Lower lobe of right lung (tissue), 2 donors: ENCODE measurements at regions not wholly inside any gene's neighbourhood (a gene's known extent, or its start where the extent isn't known, plus 50 kb on each side); places are given as distances from the start of the nearest gene placed in this dataset.
"Not testable (repeated sequence)": the region's sequence is repeated elsewhere in the genome, so short reads cannot be mapped to it uniquely, and the experiment has no call there.

Experiments used
- ATAC-seq, 2 donors: fragments of 200-7000 bp; cut with Tn5 transposase; one replicate each; pipeline ENCODE4 v1.9.1; 2020 to 2022; ENCODE audit warnings: mild to moderate bottlenecking in 2 of 2, moderate library complexity in 2 of 2
- DNase-seq: peaks from one replicate; pipeline ENCODE4 v3.0.0-alpha.2; 2020
- H3K27ac ChIP-seq: fragments of 200-600 bp; one replicate; pipeline ENCODE4 v1.8.0; 2022
- H3K27me3 ChIP-seq: fragments of 200-600 bp; one replicate; pipeline ENCODE4 v1.8.0; 2022; ENCODE audit warnings: low read depth
- H3K36me3 ChIP-seq: fragments of 200-600 bp; one replicate; pipeline ENCODE4 v1.8.0; 2022; ENCODE audit warnings: mild to moderate bottlenecking
- H3K4me1 ChIP-seq: fragments of 200-600 bp; one replicate; pipeline ENCODE4 v1.8.0; 2022
- H3K4me3 ChIP-seq: fragments of 200-600 bp; one replicate; pipeline ENCODE4 v1.8.0; 2022; ENCODE audit warnings: mild to moderate bottlenecking
- H3K9me3 ChIP-seq: fragments of 200-600 bp; one replicate; pipeline ENCODE4 v1.8.0; 2022
- CTCF ChIP-seq: fragments of 200-600 bp; IDR thresholded peaks from one replicate; pipeline ENCODE4 v1.8.0; 2022; ENCODE audit warnings: antibody characterized with exemption, mild to moderate bottlenecking
- intact Hi-C: fragments of 100-400 bp; cut with DNase I; formaldehyde crosslinking; loops from one replicate; pipeline ENCODE4 v1.11.0; 2022
- donor health status: DM: no; HTN: yes; CAD: no; lungs with severe emphysema.

GRCh38 chr5:135739383-135739981, 95.0 kb upstream of the SLC25A48 start:
- H3K4me1 ChIP-seq: no peaks in the 10 kb centered on the region
- ATAC-seq (peak; percentile 12 to 21), DNase-seq (no peak)
- H3K27me3 ChIP-seq: no peaks in the 10 kb centered on the region
- intact Hi-C loops: no loop called here
- H3K27ac ChIP-seq: no peak overlapping the region
- no peak overlapping the region for H3K4me3 ChIP-seq
- no peak for TF ChIP-seq CTCF
- no peaks in the 10 kb centered on the region for H3K9me3 ChIP-seq
- H3K36me3 ChIP-seq: no peaks in the 10 kb centered on the region

GRCh38 chr5:135738564-135738875, 95.9 kb upstream of the SLC25A48 start:
- ATAC-seq (no peak), DNase-seq (no peak)
- Histone ChIP-seq H3K27ac (no peak overlapping the region), H3K36me3 (no peaks in the 10 kb centered on the region), H3K27me3 (no peaks in the 10 kb centered on the region), H3K4me1 (no peaks in the 10 kb centered on the region), H3K4me3 (no peak overlapping the region), H3K9me3 (no peaks in the 10 kb centered on the region)
- intact Hi-C loops: no loop called here
- TF ChIP-seq CTCF: no peak

DNA sequence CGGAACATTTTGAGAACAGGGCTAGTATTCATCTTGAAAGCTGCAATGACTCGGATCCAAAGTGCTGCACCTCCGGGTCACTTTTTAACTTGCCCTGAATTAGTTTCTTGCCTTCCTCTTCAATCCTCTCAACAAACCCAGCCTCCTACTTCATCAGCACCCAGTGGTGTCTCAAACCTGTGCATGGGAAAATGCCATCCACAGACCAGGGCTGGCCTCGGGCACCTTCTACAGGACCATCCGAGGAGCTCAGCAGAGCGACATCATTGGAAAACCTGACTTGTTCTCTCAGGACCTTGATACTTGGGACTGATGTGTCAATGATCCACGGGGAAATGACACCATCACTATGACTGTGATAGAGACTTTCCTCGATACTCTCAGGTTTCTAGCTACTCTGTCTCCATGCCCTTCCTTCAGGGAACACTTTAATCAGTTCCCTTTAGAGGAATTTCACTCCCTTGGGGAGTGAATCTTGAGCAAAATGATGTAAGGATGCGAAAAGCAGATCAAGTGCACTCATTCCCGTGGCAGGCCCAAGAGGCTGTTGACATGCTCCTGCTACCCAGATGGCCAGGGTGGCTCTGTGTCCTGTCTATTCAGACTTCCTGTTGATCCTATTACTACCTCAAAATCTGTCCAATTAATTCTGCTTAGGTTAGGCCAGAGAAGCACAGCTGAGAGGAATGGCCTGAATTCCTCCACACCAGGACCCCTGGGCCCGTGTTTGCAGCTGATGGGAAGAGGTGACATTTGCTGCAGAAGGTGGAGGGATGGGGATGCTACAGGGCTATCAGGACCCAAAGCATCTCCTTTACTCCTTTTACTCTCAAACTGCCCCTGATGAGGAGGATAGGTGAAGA, 96.5 kb upstream of the SLC25A48 start:
- DNase-seq: no peak
- intact Hi-C loops: no loop called here
- no peaks in the 10 kb centered on the region for H3K9me3 ChIP-seq
- no peak for TF ChIP-seq CTCF
- H3K27me3 ChIP-seq: no peaks in the 10 kb centered on the region
- H3K36me3 ChIP-seq: no peaks in the 10 kb centered on the region
- no peak overlapping the region for H3K4me3 ChIP-seq
- no peaks in the 10 kb centered on the region for H3K4me1 ChIP-seq
- H3K27ac ChIP-seq: no peak overlapping the region
- no peak for ATAC-seq

DNA sequence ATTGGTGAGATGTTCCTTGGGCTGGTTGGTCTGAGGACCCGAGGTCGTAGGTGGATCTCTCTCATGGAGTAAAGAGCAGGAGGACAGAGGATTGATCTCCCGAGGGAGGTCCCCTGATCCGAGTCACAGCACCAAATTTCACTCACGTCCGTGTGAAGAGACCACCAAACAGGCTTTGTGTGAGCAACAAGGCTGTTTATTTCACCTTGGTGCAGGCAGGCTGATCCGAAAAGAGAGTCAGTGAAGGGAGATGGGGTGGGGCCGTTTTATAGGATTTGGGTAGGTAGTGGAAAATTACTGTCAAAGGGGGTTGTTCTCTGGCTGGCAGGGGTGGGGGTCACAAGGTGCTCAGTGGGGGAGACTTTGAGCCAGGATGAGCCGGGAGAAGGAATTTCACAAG, 97.5 kb upstream of the SLC25A48 start:
- H3K27me3 ChIP-seq, H3K9me3 ChIP-seq, DNase-seq, H3K4me3 ChIP-seq, intact Hi-C loops, H3K27ac ChIP-seq, ATAC-seq, H3K4me1 ChIP-seq, H3K36me3 ChIP-seq: not testable (repeated sequence)

- TF ChIP-seq CTCF: no peak
- no peak for ATAC-seq
- DNase-seq: no peak
- no peaks in the 10 kb centered on the region for H3K4me1 ChIP-seq
- intact Hi-C loops: no loop called here
- H3K9me3 ChIP-seq: no peaks in the 10 kb centered on the region
- no peak overlapping the region for H3K4me3 ChIP-seq
- no peak overlapping the region for H3K27ac ChIP-seq
- H3K27me3 ChIP-seq: no peaks in the 10 kb centered on the region
- H3K36me3 ChIP-seq: no peaks in the 10 kb centered on the region
These were observed 98.6 kb upstream of the SLC25A48 start for GRCh38 chr5:135735831-135736230.

DNA sequence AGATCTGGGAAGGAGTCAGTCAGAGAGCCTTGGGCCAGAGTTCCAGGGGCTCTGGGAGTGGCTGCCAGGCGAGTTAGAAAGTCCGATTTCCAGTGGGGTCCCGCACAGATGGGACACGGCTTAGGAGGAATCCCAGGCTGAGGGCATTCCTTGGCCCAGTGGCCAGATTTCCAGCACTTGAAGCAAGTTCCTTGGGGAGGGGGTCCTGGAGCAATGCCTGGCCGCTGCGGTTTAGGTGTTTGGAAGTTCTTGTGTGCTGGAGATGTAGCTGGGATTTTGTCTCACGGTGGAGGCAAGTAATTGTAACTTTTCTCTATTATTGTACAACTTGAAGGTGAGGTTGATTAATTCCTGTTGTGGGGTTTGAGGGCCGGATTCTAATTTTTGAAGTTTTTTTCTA, 99.5 kb upstream of the SLC25A48 start:
- DNase-seq, H3K27me3 ChIP-seq, H3K27ac ChIP-seq, H3K36me3 ChIP-seq, intact Hi-C loops, ATAC-seq, H3K4me3 ChIP-seq, H3K9me3 ChIP-seq, H3K4me1 ChIP-seq: not testable (repeated sequence)

- intact Hi-C loops, H3K27me3 ChIP-seq, H3K4me1 ChIP-seq, H3K4me3 ChIP-seq, H3K27ac ChIP-seq, ATAC-seq, H3K36me3 ChIP-seq, H3K9me3 ChIP-seq, DNase-seq: not testable (repeated sequence)
These were observed 103.4 kb upstream of the SLC25A48 start for GRCh38 chr5:135731034-135731433.

- H3K4me1 ChIP-seq, intact Hi-C loops, ATAC-seq, H3K27ac ChIP-seq, H3K9me3 ChIP-seq, H3K27me3 ChIP-seq, H3K36me3 ChIP-seq, DNase-seq, H3K4me3 ChIP-seq: not testable (repeated sequence)
These were observed 104.3 kb upstream of the SLC25A48 start for GRCh38 chr5:135730161-135730560.
